ENCODE measurements at regions not wholly inside any gene's neighbourhood (a gene's known extent, or its start where the extent isn't known, plus 50 kb on each side); places are given as distances from the start of the nearest gene placed in this dataset.

DNA sequence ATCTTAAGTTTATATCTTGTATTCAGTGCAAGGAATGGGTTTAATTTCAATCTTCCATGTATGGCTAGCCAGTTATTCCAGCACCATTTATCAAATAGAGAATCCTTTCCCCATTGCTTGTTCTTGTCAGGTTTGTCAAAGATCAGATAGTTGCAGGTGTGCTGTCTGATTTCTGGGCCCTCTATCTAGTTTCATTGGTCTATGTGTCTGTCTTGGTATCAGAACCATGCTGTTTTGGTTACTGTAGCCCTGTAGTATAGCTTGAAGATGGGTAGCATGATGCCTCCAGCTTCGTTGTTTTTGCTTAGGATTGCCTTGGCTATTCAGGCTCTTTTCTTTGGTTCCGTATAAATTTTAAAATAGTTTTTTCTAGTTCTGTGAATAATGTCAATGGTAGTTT is 200.0 kb downstream of the MANEA start:
- TF ChIP-seq, protein P1, sequence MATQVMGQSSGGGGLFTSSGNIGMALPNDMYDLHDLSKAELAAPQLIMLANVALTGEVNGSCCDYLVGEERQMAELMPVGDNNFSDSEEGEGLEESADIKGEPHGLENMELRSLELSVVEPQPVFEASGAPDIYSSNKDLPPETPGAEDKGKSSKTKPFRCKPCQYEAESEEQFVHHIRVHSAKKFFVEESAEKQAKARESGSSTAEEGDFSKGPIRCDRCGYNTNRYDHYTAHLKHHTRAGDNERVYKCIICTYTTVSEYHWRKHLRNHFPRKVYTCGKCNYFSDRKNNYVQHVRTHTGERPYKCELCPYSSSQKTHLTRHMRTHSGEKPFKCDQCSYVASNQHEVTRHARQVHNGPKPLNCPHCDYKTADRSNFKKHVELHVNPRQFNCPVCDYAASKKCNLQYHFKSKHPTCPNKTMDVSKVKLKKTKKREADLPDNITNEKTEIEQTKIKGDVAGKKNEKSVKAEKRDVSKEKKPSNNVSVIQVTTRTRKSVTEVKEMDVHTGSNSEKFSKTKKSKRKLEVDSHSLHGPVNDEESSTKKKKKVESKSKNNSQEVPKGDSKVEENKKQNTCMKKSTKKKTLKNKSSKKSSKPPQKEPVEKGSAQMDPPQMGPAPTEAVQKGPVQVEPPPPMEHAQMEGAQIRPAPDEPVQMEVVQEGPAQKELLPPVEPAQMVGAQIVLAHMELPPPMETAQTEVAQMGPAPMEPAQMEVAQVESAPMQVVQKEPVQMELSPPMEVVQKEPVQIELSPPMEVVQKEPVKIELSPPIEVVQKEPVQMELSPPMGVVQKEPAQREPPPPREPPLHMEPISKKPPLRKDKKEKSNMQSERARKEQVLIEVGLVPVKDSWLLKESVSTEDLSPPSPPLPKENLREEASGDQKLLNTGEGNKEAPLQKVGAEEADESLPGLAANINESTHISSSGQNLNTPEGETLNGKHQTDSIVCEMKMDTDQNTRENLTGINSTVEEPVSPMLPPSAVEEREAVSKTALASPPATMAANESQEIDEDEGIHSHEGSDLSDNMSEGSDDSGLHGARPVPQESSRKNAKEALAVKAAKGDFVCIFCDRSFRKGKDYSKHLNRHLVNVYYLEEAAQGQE (IDR thresholded peaks at IDR 0.05; ENCODE audit: unreplicated experiment), result no peak
- TF ChIP-seq, protein P2, sequence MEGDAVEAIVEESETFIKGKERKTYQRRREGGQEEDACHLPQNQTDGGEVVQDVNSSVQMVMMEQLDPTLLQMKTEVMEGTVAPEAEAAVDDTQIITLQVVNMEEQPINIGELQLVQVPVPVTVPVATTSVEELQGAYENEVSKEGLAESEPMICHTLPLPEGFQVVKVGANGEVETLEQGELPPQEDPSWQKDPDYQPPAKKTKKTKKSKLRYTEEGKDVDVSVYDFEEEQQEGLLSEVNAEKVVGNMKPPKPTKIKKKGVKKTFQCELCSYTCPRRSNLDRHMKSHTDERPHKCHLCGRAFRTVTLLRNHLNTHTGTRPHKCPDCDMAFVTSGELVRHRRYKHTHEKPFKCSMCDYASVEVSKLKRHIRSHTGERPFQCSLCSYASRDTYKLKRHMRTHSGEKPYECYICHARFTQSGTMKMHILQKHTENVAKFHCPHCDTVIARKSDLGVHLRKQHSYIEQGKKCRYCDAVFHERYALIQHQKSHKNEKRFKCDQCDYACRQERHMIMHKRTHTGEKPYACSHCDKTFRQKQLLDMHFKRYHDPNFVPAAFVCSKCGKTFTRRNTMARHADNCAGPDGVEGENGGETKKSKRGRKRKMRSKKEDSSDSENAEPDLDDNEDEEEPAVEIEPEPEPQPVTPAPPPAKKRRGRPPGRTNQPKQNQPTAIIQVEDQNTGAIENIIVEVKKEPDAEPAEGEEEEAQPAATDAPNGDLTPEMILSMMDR (conservative IDR thresholded peaks at IDR 0.05; ENCODE audit: low read depth in 2 of 2), result no peak
- TF ChIP-seq JUNB (IDR thresholded peaks at IDR 0.05; ENCODE audit: unreplicated experiment) (no peak), EZH2 (IDR thresholded peaks at IDR 0.05; ENCODE audit: low read depth, unreplicated experiment) (no peak), POLR2AphosphoS5 (IDR thresholded peaks at IDR 0.05; ENCODE audit: low read depth) (no peak), CREB1 (CRISPR knock-in tag; IDR thresholded peaks at IDR 0.05; ENCODE audit: low read depth) (no peak), EZH2phosphoT487 (IDR thresholded peaks at IDR 0.05; ENCODE audit: unreplicated experiment) (no peak), ZNF114 (CRISPR knock-in tag; IDR thresholded peaks at IDR 0.05) (no peak), ETS1 (IDR thresholded peaks at IDR 0.05) (no peak), NANOG (IDR thresholded peaks at IDR 0.05; ENCODE audit: borderline replicate concordance) (no peak), ZNF331 (CRISPR knock-in tag; IDR thresholded peaks at IDR 0.05; ENCODE audit: low read depth) (no peak)
- TF ChIP-seq, protein P3, sequence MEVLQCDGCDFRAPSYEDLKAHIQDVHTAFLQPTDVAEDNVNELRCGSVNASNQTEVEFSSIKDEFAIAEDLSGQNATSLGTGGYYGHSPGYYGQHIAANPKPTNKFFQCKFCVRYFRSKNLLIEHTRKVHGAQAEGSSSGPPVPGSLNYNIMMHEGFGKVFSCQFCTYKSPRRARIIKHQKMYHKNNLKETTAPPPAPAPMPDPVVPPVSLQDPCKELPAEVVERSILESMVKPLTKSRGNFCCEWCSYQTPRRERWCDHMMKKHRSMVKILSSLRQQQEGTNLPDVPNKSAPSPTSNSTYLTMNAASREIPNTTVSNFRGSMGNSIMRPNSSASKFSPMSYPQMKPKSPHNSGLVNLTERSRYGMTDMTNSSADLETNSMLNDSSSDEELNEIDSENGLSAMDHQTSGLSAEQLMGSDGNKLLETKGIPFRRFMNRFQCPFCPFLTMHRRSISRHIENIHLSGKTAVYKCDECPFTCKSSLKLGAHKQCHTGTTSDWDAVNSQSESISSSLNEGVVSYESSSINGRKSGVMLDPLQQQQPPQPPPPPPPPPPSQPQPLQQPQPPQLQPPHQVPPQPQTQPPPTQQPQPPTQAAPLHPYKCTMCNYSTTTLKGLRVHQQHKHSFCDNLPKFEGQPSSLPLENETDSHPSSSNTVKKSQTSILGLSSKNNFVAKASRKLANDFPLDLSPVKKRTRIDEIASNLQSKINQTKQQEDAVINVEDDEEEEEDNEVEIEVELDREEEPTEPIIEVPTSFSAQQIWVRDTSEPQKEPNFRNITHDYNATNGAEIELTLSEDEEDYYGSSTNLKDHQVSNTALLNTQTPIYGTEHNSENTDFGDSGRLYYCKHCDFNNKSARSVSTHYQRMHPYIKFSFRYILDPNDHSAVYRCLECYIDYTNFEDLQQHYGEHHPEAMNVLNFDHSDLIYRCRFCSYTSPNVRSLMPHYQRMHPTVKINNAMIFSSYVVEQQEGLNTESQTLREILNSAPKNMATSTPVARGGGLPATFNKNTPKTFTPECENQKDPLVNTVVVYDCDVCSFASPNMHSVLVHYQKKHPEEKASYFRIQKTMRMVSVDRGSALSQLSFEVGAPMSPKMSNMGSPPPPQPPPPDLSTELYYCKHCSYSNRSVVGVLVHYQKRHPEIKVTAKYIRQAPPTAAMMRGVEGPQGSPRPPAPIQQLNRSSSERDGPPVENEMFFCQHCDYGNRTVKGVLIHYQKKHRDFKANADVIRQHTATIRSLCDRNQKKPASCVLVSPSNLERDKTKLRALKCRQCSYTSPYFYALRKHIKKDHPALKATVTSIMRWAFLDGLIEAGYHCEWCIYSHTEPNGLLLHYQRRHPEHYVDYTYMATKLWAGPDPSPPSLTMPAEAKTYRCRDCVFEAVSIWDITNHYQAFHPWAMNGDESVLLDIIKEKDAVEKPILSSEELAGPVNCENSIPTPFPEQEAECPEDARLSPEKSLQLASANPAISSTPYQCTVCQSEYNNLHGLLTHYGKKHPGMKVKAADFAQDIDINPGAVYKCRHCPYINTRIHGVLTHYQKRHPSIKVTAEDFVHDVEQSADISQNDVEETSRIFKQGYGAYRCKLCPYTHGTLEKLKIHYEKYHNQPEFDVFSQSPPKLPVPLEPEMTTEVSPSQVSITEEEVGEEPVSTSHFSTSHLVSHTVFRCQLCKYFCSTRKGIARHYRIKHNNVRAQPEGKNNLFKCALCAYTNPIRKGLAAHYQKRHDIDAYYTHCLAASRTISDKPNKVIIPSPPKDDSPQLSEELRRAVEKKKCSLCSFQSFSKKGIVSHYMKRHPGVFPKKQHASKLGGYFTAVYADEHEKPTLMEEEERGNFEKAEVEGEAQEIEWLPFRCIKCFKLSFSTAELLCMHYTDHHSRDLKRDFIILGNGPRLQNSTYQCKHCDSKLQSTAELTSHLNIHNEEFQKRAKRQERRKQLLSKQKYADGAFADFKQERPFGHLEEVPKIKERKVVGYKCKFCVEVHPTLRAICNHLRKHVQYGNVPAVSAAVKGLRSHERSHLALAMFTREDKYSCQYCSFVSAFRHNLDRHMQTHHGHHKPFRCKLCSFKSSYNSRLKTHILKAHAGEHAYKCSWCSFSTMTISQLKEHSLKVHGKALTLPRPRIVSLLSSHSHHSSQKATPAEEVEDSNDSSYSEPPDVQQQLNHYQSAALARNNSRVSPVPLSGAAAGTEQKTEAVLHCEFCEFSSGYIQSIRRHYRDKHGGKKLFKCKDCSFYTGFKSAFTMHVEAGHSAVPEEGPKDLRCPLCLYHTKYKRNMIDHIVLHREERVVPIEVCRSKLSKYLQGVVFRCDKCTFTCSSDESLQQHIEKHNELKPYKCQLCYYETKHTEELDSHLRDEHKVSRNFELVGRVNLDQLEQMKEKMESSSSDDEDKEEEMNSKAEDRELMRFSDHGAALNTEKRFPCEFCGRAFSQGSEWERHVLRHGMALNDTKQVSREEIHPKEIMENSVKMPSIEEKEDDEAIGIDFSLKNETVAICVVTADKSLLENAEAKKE (CRISPR knock-in tag; IDR thresholded peaks at IDR 0.05), result no peak
